Fibroblast of lung (primary cell): ENCODE measurements at regions not wholly inside any gene's neighbourhood (a gene's known extent, or its start where the extent isn't known, plus 50 kb on each side); places are given as distances from the start of the nearest gene placed in this dataset.

Source experiments
- EZH2 ChIP-seq: IDR thresholded peaks from 2 replicates; pipeline ENCODE4 v1.5.1; 2012; ENCODE audit warnings: low read length, control low read depth, mild to moderate bottlenecking; ENCODE audit errors: missing control alignments
- TF ChIP-seq, protein P1 (sequence below), 2 donors: IDR thresholded peaks in 1 of 2; conservative IDR thresholded peaks in 1 of 2; 1 replicate in 1 of 2; 2 replicates in 1 of 2; pipeline ENCODE4 v1.5.1; 2011 to 2012; ENCODE audit warnings: low read length in 2 of 2, control low read depth in 1 of 2, inconsistent platforms in 1 of 2, low read depth in 1 of 2, mild to moderate bottlenecking in 1 of 2

DNA sequence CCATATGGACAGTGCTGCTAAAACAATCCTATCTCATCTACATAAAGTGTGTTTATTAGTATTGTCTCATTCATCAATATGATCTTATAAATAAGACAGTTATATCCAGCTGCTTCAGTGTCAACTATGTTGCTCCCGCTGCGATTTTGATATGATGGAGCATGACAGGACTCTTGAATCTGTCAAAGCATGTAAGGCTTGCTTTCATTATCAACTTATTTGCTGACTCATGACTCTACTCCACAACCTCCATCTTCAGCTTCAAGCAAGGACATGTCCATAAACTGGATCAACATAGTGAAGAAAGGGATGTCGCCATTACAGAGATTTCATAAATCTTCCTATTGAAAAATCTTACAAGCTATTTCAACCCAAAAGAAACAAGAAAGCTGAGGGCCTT lies 2812.6 kb downstream of the PCDH9 start:
- TF ChIP-seq, protein P1, sequence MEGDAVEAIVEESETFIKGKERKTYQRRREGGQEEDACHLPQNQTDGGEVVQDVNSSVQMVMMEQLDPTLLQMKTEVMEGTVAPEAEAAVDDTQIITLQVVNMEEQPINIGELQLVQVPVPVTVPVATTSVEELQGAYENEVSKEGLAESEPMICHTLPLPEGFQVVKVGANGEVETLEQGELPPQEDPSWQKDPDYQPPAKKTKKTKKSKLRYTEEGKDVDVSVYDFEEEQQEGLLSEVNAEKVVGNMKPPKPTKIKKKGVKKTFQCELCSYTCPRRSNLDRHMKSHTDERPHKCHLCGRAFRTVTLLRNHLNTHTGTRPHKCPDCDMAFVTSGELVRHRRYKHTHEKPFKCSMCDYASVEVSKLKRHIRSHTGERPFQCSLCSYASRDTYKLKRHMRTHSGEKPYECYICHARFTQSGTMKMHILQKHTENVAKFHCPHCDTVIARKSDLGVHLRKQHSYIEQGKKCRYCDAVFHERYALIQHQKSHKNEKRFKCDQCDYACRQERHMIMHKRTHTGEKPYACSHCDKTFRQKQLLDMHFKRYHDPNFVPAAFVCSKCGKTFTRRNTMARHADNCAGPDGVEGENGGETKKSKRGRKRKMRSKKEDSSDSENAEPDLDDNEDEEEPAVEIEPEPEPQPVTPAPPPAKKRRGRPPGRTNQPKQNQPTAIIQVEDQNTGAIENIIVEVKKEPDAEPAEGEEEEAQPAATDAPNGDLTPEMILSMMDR (conservative IDR thresholded peaks at IDR 0.05 in 1 of 2, IDR thresholded peaks at IDR 0.05 in 1 of 2; ENCODE audit: low read depth in 1 of 2, low read length in 2 of 2) = no peak
- TF ChIP-seq EZH2 = no peak
